Stomach (tissue), 8 donors: ENCODE measurements at regions not wholly inside any gene's neighbourhood (a gene's known extent, or its start where the extent isn't known, plus 50 kb on each side); places are given as distances from the start of the nearest gene placed in this dataset.

Experiments
- DNase-seq, 2 donors: peaks; one replicate each; pipeline versions ENCODE4 v3.0.0 to v3.0.0-alpha.2; 2013 to 2019
- H3K27ac ChIP-seq, 5 donors: fragments of 200-600 bp in 4 of 5; sonication (generic) in 4 of 5; one replicate each; pipeline ENCODE4 v1.5.1; 2013 to 2019; ENCODE audit warnings: mild to moderate bottlenecking in 1 of 5, moderate library complexity in 1 of 5
- H3K27me3 ChIP-seq, 3 donors: fragments of 200-600 bp; sonication (generic); one replicate each; pipeline ENCODE4 v1.5.1; 2017 to 2019; ENCODE audit warnings: mixed run types in 1 of 3
- H3K36me3 ChIP-seq, 4 donors: fragments of 200-600 bp; sonication (generic); 1 replicate in 3 of 4; 2 replicates in 1 of 4; pipeline ENCODE4 v1.5.1; 2016 to 2019
- H3K4me1 ChIP-seq, 4 donors: fragments of 200-600 bp; sonication (generic); one replicate each; pipeline ENCODE4 v1.5.1; 2016 to 2019
- H3K4me3 ChIP-seq, 4 donors: fragments of 200-600 bp; sonication (generic) in 3 of 4; one replicate each; pipeline ENCODE4 v1.5.1; 2016 to 2019; ENCODE audit warnings: mild to moderate bottlenecking in 1 of 4
- H3K9me3 ChIP-seq, 4 donors: fragments of 200-600 bp; sonication (generic); one replicate each; pipeline ENCODE4 v1.5.1; 2016 to 2019
- EP300 ChIP-seq: sonication (generic); formaldehyde crosslinking; IDR thresholded peaks from one replicate; pipeline ENCODE4 v1.6.1; 2017; ENCODE audit warnings: antibody characterized with exemption
- POLR2A ChIP-seq, 4 donors: fragments of 450-650 bp; IDR thresholded peaks; one replicate each; pipeline ENCODE4 v1.6.1; 2016; ENCODE audit warnings: antibody characterized with exemption in 4 of 4, control low read depth in 2 of 4, mild to moderate bottlenecking in 1 of 4, moderate library complexity in 1 of 4
- POLR2AphosphoS5 ChIP-seq, 3 donors: sonication (generic); formaldehyde crosslinking; IDR thresholded peaks; one replicate each; pipeline ENCODE4 v1.6.1; 2016; ENCODE audit warnings: antibody characterized with exemption in 3 of 3
- WGBS, 5 donors: extraction: QIAGEN DNeasy Blood & Tissue Kit in 3 of 5; methylation state at CpG; one replicate each; pipeline versions ENCODE4 v1.1.5 to v1.1.7; 2013 to 2018; 5-methylcytosine and 5-hydroxymethylcytosine counted together
- intact Hi-C: fragments of 100-400 bp; cut with DNase I; formaldehyde crosslinking; loops from one replicate; pipeline ENCODE4 v1.15.1; 2023; ENCODE audit warnings: low total_unique reads
- TF ChIP-seq, protein P1 (sequence below), 7 experiments: fragments of 450-650 bp in 4 of 7; fragments of 200-600 bp in 3 of 7; sonication (generic) in 3 of 7; IDR thresholded peaks; one replicate each; pipeline ENCODE4 v1.5.1; 2016 to 2019; ENCODE audit warnings: antibody characterized with exemption in 7 of 7, control low read depth in 2 of 7, mild to moderate bottlenecking in 1 of 7
- donor health status: healthy with polysubstance abuse.
- donor health status: Bipolar disorder and iron deficiency.
- donor health status: healthy.

DNA sequence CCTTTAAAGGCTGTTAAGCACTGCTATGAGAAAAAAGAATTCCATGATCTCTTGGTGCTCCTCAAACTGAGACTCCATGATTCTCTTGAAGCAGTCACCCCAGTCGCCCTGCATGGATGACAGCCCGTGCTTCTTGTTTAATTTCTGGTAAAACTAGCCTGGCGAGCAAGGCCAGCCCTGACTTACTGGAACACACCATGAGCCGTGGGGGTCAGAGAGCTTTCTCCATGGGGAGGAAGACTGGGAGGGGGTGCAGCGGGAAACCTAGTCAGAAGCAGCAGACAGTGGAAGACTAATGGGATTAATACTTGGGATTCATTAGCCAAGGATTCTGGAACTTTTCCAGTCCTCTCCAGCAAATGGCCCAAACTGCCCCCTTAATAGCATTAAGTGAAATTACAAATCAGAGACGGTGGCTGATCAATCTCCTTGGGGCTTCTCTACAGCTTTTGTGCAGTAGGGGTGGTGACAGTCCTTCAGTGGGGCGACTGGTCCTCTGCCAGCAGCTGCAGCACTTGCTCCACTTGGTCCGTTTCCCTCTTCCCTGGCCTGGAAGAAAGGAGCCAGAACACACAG is 57.2 kb upstream of the LRRN2 start:
- H3K4me1 ChIP-seq = no peaks in the 10 kb centered on the region
- TF ChIP-seq POLR2AphosphoS5 (IDR thresholded peaks at IDR 0.05) (no peak), EP300 (no peak), POLR2A (IDR thresholded peaks at IDR 0.05) (no peak)
- TF ChIP-seq, protein P1, sequence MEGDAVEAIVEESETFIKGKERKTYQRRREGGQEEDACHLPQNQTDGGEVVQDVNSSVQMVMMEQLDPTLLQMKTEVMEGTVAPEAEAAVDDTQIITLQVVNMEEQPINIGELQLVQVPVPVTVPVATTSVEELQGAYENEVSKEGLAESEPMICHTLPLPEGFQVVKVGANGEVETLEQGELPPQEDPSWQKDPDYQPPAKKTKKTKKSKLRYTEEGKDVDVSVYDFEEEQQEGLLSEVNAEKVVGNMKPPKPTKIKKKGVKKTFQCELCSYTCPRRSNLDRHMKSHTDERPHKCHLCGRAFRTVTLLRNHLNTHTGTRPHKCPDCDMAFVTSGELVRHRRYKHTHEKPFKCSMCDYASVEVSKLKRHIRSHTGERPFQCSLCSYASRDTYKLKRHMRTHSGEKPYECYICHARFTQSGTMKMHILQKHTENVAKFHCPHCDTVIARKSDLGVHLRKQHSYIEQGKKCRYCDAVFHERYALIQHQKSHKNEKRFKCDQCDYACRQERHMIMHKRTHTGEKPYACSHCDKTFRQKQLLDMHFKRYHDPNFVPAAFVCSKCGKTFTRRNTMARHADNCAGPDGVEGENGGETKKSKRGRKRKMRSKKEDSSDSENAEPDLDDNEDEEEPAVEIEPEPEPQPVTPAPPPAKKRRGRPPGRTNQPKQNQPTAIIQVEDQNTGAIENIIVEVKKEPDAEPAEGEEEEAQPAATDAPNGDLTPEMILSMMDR (IDR thresholded peaks at IDR 0.05) = no peak

DNA sequence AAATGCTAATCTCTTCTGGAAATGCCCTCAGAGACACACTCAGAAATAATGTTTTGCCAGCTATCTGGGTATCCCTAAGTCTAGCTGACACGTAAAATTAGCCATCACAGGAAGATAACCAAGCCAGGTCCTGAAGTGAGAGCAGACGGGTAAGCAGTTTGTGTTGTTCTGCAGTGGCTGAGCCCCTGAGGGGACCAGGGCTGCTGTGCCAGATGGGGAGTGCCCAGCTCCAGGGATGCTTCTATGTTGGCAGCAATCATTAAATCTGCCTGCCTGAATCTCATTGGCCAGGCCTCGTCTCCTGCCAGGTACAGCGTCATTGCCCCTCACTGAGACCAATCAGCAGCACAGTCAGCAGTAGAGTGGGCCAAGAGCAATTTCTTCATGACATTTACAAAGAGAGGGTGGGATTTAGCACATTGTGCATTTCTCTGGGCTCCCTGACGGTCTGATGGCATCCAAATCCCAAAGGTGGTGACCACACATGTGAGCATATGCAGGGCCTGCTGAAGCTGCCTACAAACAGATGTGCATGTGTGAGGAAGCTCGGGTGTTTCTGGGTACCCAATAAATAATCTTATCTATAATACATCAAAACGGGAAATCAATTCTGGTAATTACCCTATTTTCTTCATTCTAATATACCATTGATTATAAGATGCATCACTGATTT is 58.7 kb upstream of the LRRN2 start:
- 77 to 87% (median 79%) methylated on average over 7 of the region's 7 CpGs for WGBS, 5 donors
- TF ChIP-seq, protein P1 (IDR thresholded peaks at IDR 0.05) = no peak
- TF ChIP-seq EP300 (no peak), POLR2AphosphoS5 (IDR thresholded peaks at IDR 0.05) (no peak), POLR2A (IDR thresholded peaks at IDR 0.05) (no peak)
- Histone ChIP-seq H3K9me3 (peaks cover 0 to 3% (median 3%) of the 10 kb centered on the region in 4 donors), H3K4me1 (no peaks in the 10 kb centered on the region), H3K27me3 (peaks cover 0 to 22% (median 7%) of the 10 kb centered on the region in 3 donors), H3K36me3 (no peaks in the 10 kb centered on the region), H3K4me3 (no peak overlapping the region), H3K27ac (no peak overlapping the region)
- intact Hi-C loops = no loop called here
- no peak for DNase-seq

More for the DNA sequence above, 57.2 kb upstream of the LRRN2 start:
- 64 to 71% (median 67%) methylated on average over 8 of the region's 8 CpGs for WGBS, 5 donors
- Histone ChIP-seq H3K27me3 (peaks cover 0 to 23% (median 7%) of the 10 kb centered on the region in 3 donors), H3K9me3 (peaks cover 0 to 16% (median 15%) of the 10 kb centered on the region in 4 donors), H3K4me3 (no peak overlapping the region), H3K36me3 (no peaks in the 10 kb centered on the region), H3K27ac (no peak overlapping the region)
- intact Hi-C loops = no loop called here
- DNase-seq = no peak

DNA sequence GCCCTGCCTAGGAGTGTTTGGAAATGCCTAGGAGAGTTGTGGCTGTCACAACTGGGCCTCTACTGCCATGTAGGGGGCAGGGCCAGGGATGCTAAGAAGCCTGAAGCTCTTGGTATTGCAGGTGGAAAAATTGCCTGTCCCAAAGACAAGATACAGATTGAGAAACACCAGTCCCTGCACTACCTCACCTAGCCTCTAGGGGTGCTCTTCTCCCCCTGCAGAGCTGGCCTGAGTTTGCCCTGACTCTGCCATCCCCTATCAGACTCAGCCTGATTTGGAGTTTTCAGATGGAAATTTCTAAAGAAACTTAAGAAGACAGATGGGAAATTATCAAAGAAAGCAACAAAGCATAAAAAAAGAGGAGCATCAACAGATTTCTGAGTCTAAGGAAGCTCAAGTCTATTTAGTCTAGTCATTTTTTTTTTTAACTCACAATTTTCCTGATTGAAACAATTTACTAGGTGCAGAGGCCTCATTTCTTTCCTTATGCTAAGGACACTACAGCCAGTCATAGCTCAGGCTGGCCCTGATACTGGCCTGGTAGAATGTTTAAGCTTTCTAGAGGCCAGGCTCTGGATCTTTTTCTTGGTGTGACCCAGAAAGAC is 61.4 kb upstream of the LRRN2 start:
- Histone ChIP-seq H3K9me3 (no peaks in the 10 kb centered on the region), H3K36me3 (no peaks in the 10 kb centered on the region), H3K27ac (no peak overlapping the region), H3K4me1 (no peaks in the 10 kb centered on the region), H3K27me3 (peaks cover 0 to 26% (median 7%) of the 10 kb centered on the region in 3 donors), H3K4me3 (no peak overlapping the region)
- TF ChIP-seq, protein P1 (IDR thresholded peaks at IDR 0.05) = peak in 5 of 7 experiments; percentile 12 to 91 (median 84)
- TF ChIP-seq POLR2AphosphoS5 (IDR thresholded peaks at IDR 0.05) = no peak
- intact Hi-C loops = no loop called here
- DNase-seq = peak; percentile 48 to 63

DNA sequence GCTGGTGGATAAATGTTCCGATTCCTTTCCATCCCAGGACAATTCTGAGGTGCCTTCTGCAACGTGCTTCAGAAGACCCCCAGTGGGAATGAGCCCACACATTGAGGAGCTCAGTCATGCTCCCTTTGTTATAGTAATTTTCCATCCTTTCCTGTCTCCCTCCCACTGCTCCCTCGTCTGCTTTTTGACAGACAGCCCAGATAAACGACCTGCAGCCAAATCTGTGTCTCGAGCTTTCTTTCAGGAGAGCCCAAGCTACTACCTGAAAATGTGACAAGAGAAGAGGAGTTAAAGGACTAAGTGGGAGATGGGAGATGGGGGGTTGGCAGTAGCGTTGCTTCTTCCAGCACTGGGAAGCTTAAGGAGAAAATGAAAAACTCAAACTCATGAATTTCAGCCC is 65.9 kb upstream of the LRRN2 start:
- intact Hi-C loops = no loop called here
- Histone ChIP-seq H3K4me3 (no peak overlapping the region), H3K36me3 (no peaks in the 10 kb centered on the region), H3K9me3 (no peaks in the 10 kb centered on the region), H3K27me3 (peaks cover 0 to 28% (median 5%) of the 10 kb centered on the region in 3 donors), H3K4me1 (no peaks in the 10 kb centered on the region), H3K27ac (no peak overlapping the region)
- no peak for DNase-seq
- TF ChIP-seq POLR2A (IDR thresholded peaks at IDR 0.05) (no peak), EP300 (no peak), POLR2AphosphoS5 (IDR thresholded peaks at IDR 0.05) (no peak)
- TF ChIP-seq, protein P1 (IDR thresholded peaks at IDR 0.05) = no peak
- WGBS, 5 donors = 39 to 51% (median 46%) methylated on average over 6 of the region's 6 CpGs
